Fibroblast of lung (primary cell): ENCODE measurements at regions not wholly inside any gene's neighbourhood (a gene's known extent, or its start where the extent isn't known, plus 50 kb on each side); places are given as distances from the start of the nearest gene placed in this dataset.
A peak's percentile ranks its signal among the peaks of the same experiment; 100 is the strongest.

Experiments used
- DNase-seq, 2 donors: peaks; one replicate each; pipeline versions ENCODE4 v3.0.0 to v3.0.0-alpha.2; 2010; ENCODE audit warnings: low read depth in 2 of 2
- H2AFZ ChIP-seq: 2 replicates; pipeline ENCODE4 v1.5.1; 2012; ENCODE audit warnings: low read length, control low read depth, inconsistent platforms
- H3K27ac ChIP-seq: 2 replicates; pipeline ENCODE4 v1.5.1; 2011; ENCODE audit warnings: low read length, control low read depth; ENCODE audit not compliant: insufficient read depth
- H3K27me3 ChIP-seq: 2 replicates; pipeline ENCODE4 v1.5.1; 2011; ENCODE audit warnings: mild to moderate bottlenecking, low read length; ENCODE audit not compliant: control insufficient read depth, insufficient read depth
- H3K36me3 ChIP-seq: 2 replicates; pipeline ENCODE4 v1.5.1; 2011; ENCODE audit warnings: low read length; ENCODE audit not compliant: control insufficient read depth, insufficient read depth
- H3K4me1 ChIP-seq: 2 replicates; pipeline ENCODE4 v1.5.1; 2011; ENCODE audit warnings: low read length; ENCODE audit not compliant: control insufficient read depth, insufficient read depth; ENCODE audit errors: extremely low read depth
- H3K4me2 ChIP-seq: 2 replicates; pipeline ENCODE4 v1.5.1; 2011; ENCODE audit warnings: low read length, control low read depth; ENCODE audit not compliant: insufficient read depth; ENCODE audit errors: extremely low read depth
- H3K4me3 ChIP-seq, 4 experiments: fragments of 200-600 bp in 1 of 4; sonication (generic) in 1 of 4; replicated peaks in 1 of 4; 2 replicates each; pipeline ENCODE4 v1.5.1; 2011 to 2016; ENCODE audit warnings: low read length in 4 of 4, low read depth in 3 of 4, mild to moderate bottlenecking in 3 of 4, control low read depth in 2 of 4, inconsistent platforms in 1 of 4, mixed read lengths in 1 of 4; ENCODE audit not compliant: insufficient read depth in 1 of 4; ENCODE audit errors: control extremely low read depth in 1 of 4
- H3K79me2 ChIP-seq: 2 replicates; pipeline ENCODE4 v1.5.1; 2012; ENCODE audit warnings: mild to moderate bottlenecking, low read length, inconsistent platforms; ENCODE audit not compliant: control insufficient read depth, insufficient read depth
- H3K9ac ChIP-seq: 2 replicates; pipeline ENCODE4 v1.5.1; 2011; ENCODE audit warnings: mild to moderate bottlenecking, low read length, control low read depth; ENCODE audit not compliant: insufficient read depth
- H3K9me3 ChIP-seq: 2 replicates; pipeline ENCODE4 v1.5.1; 2012; ENCODE audit warnings: low read depth, low read length; ENCODE audit not compliant: control insufficient read depth, insufficient read depth
- H4K20me1 ChIP-seq: 2 replicates; pipeline ENCODE4 v1.5.1; 2011; ENCODE audit warnings: low read length; ENCODE audit not compliant: control insufficient read depth, insufficient read depth; ENCODE audit errors: extremely low read depth
- CTCF ChIP-seq, 2 donors: IDR thresholded peaks in 1 of 2; conservative IDR thresholded peaks in 1 of 2; 1 replicate in 1 of 2; 2 replicates in 1 of 2; pipeline ENCODE4 v1.5.1; 2011 to 2012; ENCODE audit warnings: low read length in 2 of 2, control low read depth in 1 of 2, inconsistent platforms in 1 of 2, low read depth in 1 of 2, mild to moderate bottlenecking in 1 of 2
- EZH2 ChIP-seq: IDR thresholded peaks from 2 replicates; pipeline ENCODE4 v1.5.1; 2012; ENCODE audit warnings: low read length, control low read depth, mild to moderate bottlenecking; ENCODE audit errors: missing control alignments

DNA sequence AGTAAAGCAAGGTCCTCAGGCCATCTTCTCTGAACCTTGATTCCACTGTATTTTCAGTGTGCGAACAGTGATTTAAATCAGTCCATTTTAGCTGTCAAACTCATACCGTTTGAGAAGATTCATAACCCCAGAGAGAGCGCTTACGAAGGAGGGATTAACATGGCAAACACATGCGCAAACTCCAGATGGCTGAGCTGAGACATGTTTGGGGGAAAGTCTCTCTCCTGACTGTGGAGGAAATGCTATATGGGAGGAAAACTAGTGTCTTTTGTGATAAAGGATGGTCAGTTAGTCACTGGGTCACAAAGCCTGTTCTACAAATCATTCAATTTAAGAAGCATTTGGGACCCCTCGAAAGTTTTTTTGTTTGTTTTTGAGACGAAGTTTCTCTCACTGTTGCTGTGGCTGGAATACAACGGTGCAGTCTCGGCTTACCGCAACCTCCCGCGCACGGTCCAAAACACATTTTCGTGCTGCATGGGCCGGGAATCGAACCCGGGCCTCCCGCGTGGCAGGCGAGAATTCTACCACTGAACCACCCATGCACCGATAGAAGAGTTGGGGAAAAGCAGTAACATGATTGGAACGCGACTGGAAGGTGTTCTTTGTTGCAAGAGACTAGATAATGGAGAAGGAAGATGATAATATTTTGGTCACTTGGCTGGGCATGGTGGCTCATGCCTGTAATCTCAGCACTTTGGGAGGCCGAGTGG lies 58.4 kb upstream of the CXADR start:
- H3K9ac ChIP-seq: no peak overlapping the region
- peak; percentile 88 to 90 for DNase-seq
- H3K4me2 ChIP-seq: no peak overlapping the region
- H3K4me1 ChIP-seq: peaks cover 3% of the 10 kb centered on the region
- no peaks in the 10 kb centered on the region for H3K36me3 ChIP-seq
- no peak overlapping the region for H2AFZ ChIP-seq
- H3K27me3 ChIP-seq: no peaks in the 10 kb centered on the region
- no peak for TF ChIP-seq EZH2
- TF ChIP-seq CTCF (conservative IDR thresholded peaks at IDR 0.05 in 1 of 2, IDR thresholded peaks at IDR 0.05 in 1 of 2; ENCODE audit: low read depth in 1 of 2, low read length in 2 of 2): no peak
- H3K27ac ChIP-seq: no peak overlapping the region
- H3K9me3 ChIP-seq: no peaks in the 10 kb centered on the region
- H4K20me1 ChIP-seq: no peaks in the 10 kb centered on the region
- H3K79me2 ChIP-seq: no peaks in the 10 kb centered on the region
- H3K4me3 ChIP-seq: no peak overlapping the region

GRCh38 chr21:17455028-17455353 lies 57.9 kb upstream of the CXADR start:
- TF ChIP-seq EZH2: no peak
- no peak for TF ChIP-seq CTCF (conservative IDR thresholded peaks at IDR 0.05 in 1 of 2, IDR thresholded peaks at IDR 0.05 in 1 of 2; ENCODE audit: low read depth in 1 of 2, low read length in 2 of 2)

GRCh38 chr21:17455451-17455850 lies 57.4 kb upstream of the CXADR start:
- TF ChIP-seq CTCF (conservative IDR thresholded peaks at IDR 0.05 in 1 of 2, IDR thresholded peaks at IDR 0.05 in 1 of 2; ENCODE audit: low read depth in 1 of 2, low read length in 2 of 2) (no peak), EZH2 (no peak)
- peaks cover 3% of the 10 kb centered on the region for H3K4me1 ChIP-seq

More at GRCh38 chr21:17455028-17455353, 57.9 kb upstream of the CXADR start:
- DNase-seq: no peak
- Histone ChIP-seq H2AFZ (no peak overlapping the region), H4K20me1 (no peaks in the 10 kb centered on the region), H3K4me1 (peaks cover 3% of the 10 kb centered on the region), H3K36me3 (no peaks in the 10 kb centered on the region), H3K27ac (no peak overlapping the region), H3K9me3 (no peaks in the 10 kb centered on the region), H3K79me2 (no peaks in the 10 kb centered on the region), H3K9ac (no peak overlapping the region), H3K4me3 (no peak overlapping the region), H3K27me3 (no peaks in the 10 kb centered on the region), H3K4me2 (no peak overlapping the region)

More at GRCh38 chr21:17455451-17455850, 57.4 kb upstream of the CXADR start:
- no peaks in the 10 kb centered on the region for H3K9me3 ChIP-seq
- no peak overlapping the region for H3K27ac ChIP-seq
- no peaks in the 10 kb centered on the region for H4K20me1 ChIP-seq
- DNase-seq: no peak
- H2AFZ ChIP-seq: no peak overlapping the region
- no peak overlapping the region for H3K4me2 ChIP-seq
- H3K36me3 ChIP-seq: no peaks in the 10 kb centered on the region
- no peaks in the 10 kb centered on the region for H3K79me2 ChIP-seq
- no peak overlapping the region for H3K9ac ChIP-seq
- H3K4me3 ChIP-seq: no peak overlapping the region
- H3K27me3 ChIP-seq: no peaks in the 10 kb centered on the region
